Tibial nerve (tissue), 4 donors: ENCODE measurements at regions not wholly inside any gene's neighbourhood (a gene's known extent, or its start where the extent isn't known, plus 50 kb on each side); places are given as distances from the start of the nearest gene placed in this dataset.

Experiments used
- DNase-seq, 2 donors: peaks; one replicate each; pipeline ENCODE4 v3.0.0-alpha.2; 2019; ENCODE audit warnings: low spot score in 2 of 2
- H3K27ac ChIP-seq, 4 donors: fragments of 200-600 bp; sonication (generic) in 3 of 4; one replicate each; pipeline ENCODE4 v1.5.1; 2017 to 2019; ENCODE audit warnings: mild to moderate bottlenecking in 1 of 4
- H3K27me3 ChIP-seq, 2 donors: fragments of 200-600 bp; sonication (generic) in 1 of 2; one replicate each; pipeline versions ENCODE4 v1.5.1 to v1.6.0; 2017 to 2019
- H3K36me3 ChIP-seq, 3 donors: fragments of 200-600 bp; sonication (generic); one replicate each; pipeline ENCODE4 v1.5.1; 2018 to 2019
- H3K4me1 ChIP-seq, 4 donors: fragments of 200-600 bp; sonication (generic) in 3 of 4; one replicate each; pipeline ENCODE4 v1.5.1; 2017 to 2019
- H3K4me3 ChIP-seq, 4 donors: fragments of 200-600 bp; sonication (generic) in 3 of 4; one replicate each; pipeline ENCODE4 v1.5.1; 2017 to 2019; ENCODE audit warnings: mild to moderate bottlenecking in 1 of 4, moderate library complexity in 1 of 4
- H3K9me3 ChIP-seq, 4 donors: fragments of 200-600 bp; sonication (generic) in 3 of 4; one replicate each; pipeline ENCODE4 v1.5.1; 2017 to 2019
- CTCF ChIP-seq, 5 experiments: fragments of 200-600 bp in 3 of 5; fragments of 450-650 bp in 2 of 5; sonication (generic) in 3 of 5; IDR thresholded peaks; one replicate each; pipeline ENCODE4 v1.5.1; 2016 to 2019; ENCODE audit warnings: antibody characterized with exemption in 5 of 5, mild to moderate bottlenecking in 3 of 5, moderate library complexity in 2 of 5
- EP300 ChIP-seq, 2 donors: sonication (generic); formaldehyde crosslinking; IDR thresholded peaks; one replicate each; pipeline ENCODE4 v1.6.1; 2017; ENCODE audit warnings: antibody characterized with exemption in 2 of 2, mild to moderate bottlenecking in 1 of 2
- POLR2A ChIP-seq, 2 donors: fragments of 450-650 bp; IDR thresholded peaks; one replicate each; pipeline ENCODE4 v1.6.1; 2017; ENCODE audit warnings: antibody characterized with exemption in 2 of 2, mild to moderate bottlenecking in 2 of 2, moderate library complexity in 2 of 2
- WGBS, 2 donors: methylation state at CpG; one replicate each; pipeline ENCODE4 v1.1.5; 2018; 5-methylcytosine and 5-hydroxymethylcytosine counted together

GRCh38 chr13:83621765-83622421 is 260.4 kb downstream of the SLITRK1 start:
- no peaks in the 10 kb centered on the region for H3K4me1 ChIP-seq
- H3K27me3 ChIP-seq = no peaks in the 10 kb centered on the region
- no peak overlapping the region for H3K4me3 ChIP-seq
- WGBS, 2 donors = 94 to 95% methylated on average over 10 of the region's 10 CpGs
- H3K27ac ChIP-seq = no peak overlapping the region
- no peak for TF ChIP-seq EP300 (IDR thresholded peaks at IDR 0.05)
- TF ChIP-seq CTCF (IDR thresholded peaks at IDR 0.05) = no peak
- no peak for TF ChIP-seq POLR2A (IDR thresholded peaks at IDR 0.05)
- peaks cover 0 to 5% (median 0%) of the 10 kb centered on the region in 4 donors for H3K9me3 ChIP-seq
- DNase-seq = no peak
- H3K36me3 ChIP-seq = no peaks in the 10 kb centered on the region

GRCh38 chr13:83620530-83621220 is 261.6 kb downstream of the SLITRK1 start:
- H3K4me1 ChIP-seq = no peaks in the 10 kb centered on the region
- no peak overlapping the region for H3K4me3 ChIP-seq
- H3K27ac ChIP-seq = no peak overlapping the region
- no peak for TF ChIP-seq EP300 (IDR thresholded peaks at IDR 0.05)
- no peak for TF ChIP-seq POLR2A (IDR thresholded peaks at IDR 0.05)
- TF ChIP-seq CTCF (IDR thresholded peaks at IDR 0.05) = no peak
- no peak for DNase-seq
- H3K36me3 ChIP-seq = no peaks in the 10 kb centered on the region
- peaks cover 0 to 5% (median 0%) of the 10 kb centered on the region in 4 donors for H3K9me3 ChIP-seq
- H3K27me3 ChIP-seq = no peaks in the 10 kb centered on the region

GRCh38 chr13:83618966-83619365 is 263.3 kb downstream of the SLITRK1 start:
- H3K4me1 ChIP-seq = no peaks in the 10 kb centered on the region
- no peak for TF ChIP-seq CTCF (IDR thresholded peaks at IDR 0.05)
- no peak for TF ChIP-seq POLR2A (IDR thresholded peaks at IDR 0.05)
- TF ChIP-seq EP300 (IDR thresholded peaks at IDR 0.05) = no peak
- H3K27me3 ChIP-seq = no peaks in the 10 kb centered on the region
- H3K9me3 ChIP-seq = peaks cover 0 to 9% (median 0%) of the 10 kb centered on the region in 4 donors
- H3K27ac ChIP-seq = no peak overlapping the region
- no peak for DNase-seq
- H3K36me3 ChIP-seq = no peaks in the 10 kb centered on the region
- no peak overlapping the region for H3K4me3 ChIP-seq

GRCh38 chr13:83613524-83613923 is 268.8 kb downstream of the SLITRK1 start:
- Histone ChIP-seq H3K36me3 (no peaks in the 10 kb centered on the region), H3K4me3 (no peak overlapping the region), H3K4me1 (no peaks in the 10 kb centered on the region), H3K9me3 (peaks cover 0 to 20% (median 0%) of the 10 kb centered on the region in 4 donors), H3K27ac (no peak overlapping the region), H3K27me3 (no peaks in the 10 kb centered on the region)
- 98% methylated on average over 16 of the region's 16 CpGs for WGBS, 2 donors
- TF ChIP-seq POLR2A (IDR thresholded peaks at IDR 0.05) = no peak
- TF ChIP-seq CTCF (IDR thresholded peaks at IDR 0.05) = no peak
- no peak for TF ChIP-seq EP300 (IDR thresholded peaks at IDR 0.05)
- no peak for DNase-seq

- H3K9me3 ChIP-seq = no peaks in the 10 kb centered on the region
- H3K36me3 ChIP-seq = no peaks in the 10 kb centered on the region
- H3K27me3 ChIP-seq = no peaks in the 10 kb centered on the region
- TF ChIP-seq CTCF (IDR thresholded peaks at IDR 0.05) (no peak), POLR2A (IDR thresholded peaks at IDR 0.05) (no peak), EP300 (IDR thresholded peaks at IDR 0.05) (no peak)
- no peak for DNase-seq
- no peaks in the 10 kb centered on the region for H3K4me1 ChIP-seq
- no peak overlapping the region for H3K27ac ChIP-seq
- 59 to 68% methylated on average over 1 of the region's 1 CpG for WGBS, 2 donors
- no peak overlapping the region for H3K4me3 ChIP-seq
Observed at GRCh38 chr13:83601539-83601938, 280.7 kb downstream of the SLITRK1 start.
